SK-N-MC (cell line): ENCODE measurements at regions not wholly inside any gene's neighbourhood (a gene's known extent, or its start where the extent isn't known, plus 50 kb on each side); places are given as distances from the start of the nearest gene placed in this dataset.

Experiments used
- EZH2 ChIP-seq: fragments of 200-600 bp; sonication (generic); IDR thresholded peaks from one replicate; pipeline ENCODE4 v1.6.1; 2017; ENCODE audit warnings: antibody characterized with exemption
- POLR2AphosphoS5 ChIP-seq: IDR thresholded peaks from 2 replicates; pipeline ENCODE4 v1.6.1; 2012; ENCODE audit warnings: mild to moderate bottlenecking, low read depth, low read length, borderline replicate concordance

DNA sequence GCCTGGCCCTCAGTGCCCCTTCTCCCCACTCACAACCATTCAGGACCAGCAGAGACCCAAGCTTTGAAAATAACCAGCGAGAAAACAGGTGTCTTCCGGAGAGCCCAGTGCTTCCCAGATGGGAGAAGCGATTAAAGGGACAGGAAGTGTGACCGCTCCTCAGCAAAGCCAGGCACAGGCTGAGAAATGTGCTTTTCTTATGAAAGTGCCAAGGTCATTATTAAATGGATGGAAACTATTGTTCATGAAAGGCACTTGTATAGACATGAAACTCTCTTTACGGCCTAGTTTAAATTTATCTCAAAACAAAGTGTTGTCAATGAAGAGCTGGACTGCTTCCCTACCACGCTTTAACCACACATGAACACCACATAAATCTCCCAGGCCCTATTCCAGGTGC, 210.4 kb downstream of the SPTSSA start:
- TF ChIP-seq POLR2AphosphoS5: no peak
- no peak for TF ChIP-seq EZH2
